HFFc6 (cell line): ENCODE measurements at regions not wholly inside any gene's neighbourhood (a gene's known extent, or its start where the extent isn't known, plus 50 kb on each side); places are given as distances from the start of the nearest gene placed in this dataset.
"Not testable (repeated sequence)": the region's sequence is repeated elsewhere in the genome, so short reads cannot be mapped to it uniquely, and the experiment has no call there.

Experiments
- DNase-seq: peaks from one replicate; pipeline ENCODE4 v3.0.0-alpha.2; 2018
- H3K27ac Mint-ChIP-seq: 2 replicates; pipeline ENCODE4 v1.8.0; 2020; ENCODE audit warnings: mild to moderate bottlenecking, mixed read lengths
- H3K27me3 Mint-ChIP-seq: 2 replicates; pipeline ENCODE4 v1.8.0; 2021; ENCODE audit warnings: mild to moderate bottlenecking, moderate library complexity, mixed read lengths; ENCODE audit not compliant: insufficient read depth
- H3K36me3 Mint-ChIP-seq: 2 replicates; pipeline ENCODE4 v1.8.0; 2021; ENCODE audit warnings: low read depth, mixed read lengths
- H3K4me1 Mint-ChIP-seq: 2 replicates; pipeline ENCODE4 v1.8.0; 2020; ENCODE audit warnings: low read depth, mixed read lengths
- H3K4me3 Mint-ChIP-seq: 2 replicates; pipeline ENCODE4 v1.8.0; 2020; ENCODE audit warnings: mild to moderate bottlenecking, moderate library complexity, mixed read lengths
- H3K9me3 Mint-ChIP-seq: 2 replicates; pipeline ENCODE4 v1.8.0; 2020; ENCODE audit warnings: mild to moderate bottlenecking, mixed read lengths
- TF ChIP-seq, protein P1 (sequence below): fragments of 200-600 bp; sonication (generic); IDR thresholded peaks from 2 replicates; pipeline ENCODE4 v1.5.0; 2021; ENCODE audit warnings: antibody characterized with exemption, mild to moderate bottlenecking

DNA sequence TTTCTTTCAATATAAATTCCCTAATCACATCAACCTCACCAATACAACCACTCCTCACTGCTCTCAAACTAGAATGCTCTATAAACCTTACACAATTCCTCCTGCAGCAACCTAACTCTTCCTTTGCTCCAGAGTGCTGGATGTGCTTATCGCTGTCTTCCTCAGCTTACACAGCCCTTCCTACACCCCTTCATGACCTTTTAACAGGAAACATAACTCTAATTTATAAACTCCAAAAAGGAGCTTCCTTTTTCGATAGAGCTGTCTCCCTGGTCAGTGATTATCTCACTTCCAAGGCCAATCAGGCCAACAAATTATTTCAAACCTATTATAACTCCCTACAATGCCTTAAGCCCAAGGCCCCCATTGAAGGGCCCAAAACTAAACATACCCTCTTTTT, 78.8 kb downstream of the COQ2 start:
- H3K4me3 Mint-ChIP-seq: no peak overlapping the region
- no peaks in the 10 kb centered on the region for H3K4me1 Mint-ChIP-seq
- no peaks in the 10 kb centered on the region; the same call in 1 of the 2 replicates for H3K27me3 Mint-ChIP-seq
- no peak overlapping the region for H3K27ac Mint-ChIP-seq
- TF ChIP-seq, protein P1, sequence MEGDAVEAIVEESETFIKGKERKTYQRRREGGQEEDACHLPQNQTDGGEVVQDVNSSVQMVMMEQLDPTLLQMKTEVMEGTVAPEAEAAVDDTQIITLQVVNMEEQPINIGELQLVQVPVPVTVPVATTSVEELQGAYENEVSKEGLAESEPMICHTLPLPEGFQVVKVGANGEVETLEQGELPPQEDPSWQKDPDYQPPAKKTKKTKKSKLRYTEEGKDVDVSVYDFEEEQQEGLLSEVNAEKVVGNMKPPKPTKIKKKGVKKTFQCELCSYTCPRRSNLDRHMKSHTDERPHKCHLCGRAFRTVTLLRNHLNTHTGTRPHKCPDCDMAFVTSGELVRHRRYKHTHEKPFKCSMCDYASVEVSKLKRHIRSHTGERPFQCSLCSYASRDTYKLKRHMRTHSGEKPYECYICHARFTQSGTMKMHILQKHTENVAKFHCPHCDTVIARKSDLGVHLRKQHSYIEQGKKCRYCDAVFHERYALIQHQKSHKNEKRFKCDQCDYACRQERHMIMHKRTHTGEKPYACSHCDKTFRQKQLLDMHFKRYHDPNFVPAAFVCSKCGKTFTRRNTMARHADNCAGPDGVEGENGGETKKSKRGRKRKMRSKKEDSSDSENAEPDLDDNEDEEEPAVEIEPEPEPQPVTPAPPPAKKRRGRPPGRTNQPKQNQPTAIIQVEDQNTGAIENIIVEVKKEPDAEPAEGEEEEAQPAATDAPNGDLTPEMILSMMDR: no peak
- peaks cover 10% of the 10 kb centered on the region for H3K36me3 Mint-ChIP-seq
- H3K9me3 Mint-ChIP-seq: no peaks in the 10 kb centered on the region
- no peak for DNase-seq

DNA sequence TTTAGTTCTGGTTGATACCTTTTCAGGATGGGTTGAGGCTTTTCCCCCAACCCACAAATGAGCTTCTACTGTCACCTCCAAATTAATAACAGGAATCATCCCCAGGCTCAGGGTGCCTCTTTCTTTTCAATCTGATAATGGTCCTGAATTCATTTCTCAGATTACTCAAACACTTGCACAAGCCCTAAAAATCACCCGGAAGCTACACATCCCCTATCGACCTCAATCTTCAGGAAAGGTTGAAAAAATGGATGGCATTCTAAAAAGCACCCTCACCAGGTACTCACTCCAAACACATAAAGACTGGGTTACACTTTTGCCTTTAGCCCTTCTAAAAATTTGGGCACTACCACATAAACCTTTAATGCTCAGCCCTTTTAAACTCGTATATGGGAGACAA, 79.9 kb downstream of the COQ2 start:
- Mint-ChIP-seq H3K27me3 (no peaks in the 10 kb centered on the region; the same call in 1 of the 2 replicates), H3K9me3 (no peaks in the 10 kb centered on the region), H3K36me3 (peaks cover 8% of the 10 kb centered on the region), H3K4me3 (no peak overlapping the region), H3K4me1 (no peaks in the 10 kb centered on the region), H3K27ac (no peak overlapping the region)
- TF ChIP-seq, protein P1: no peak
- DNase-seq: no peak

DNA sequence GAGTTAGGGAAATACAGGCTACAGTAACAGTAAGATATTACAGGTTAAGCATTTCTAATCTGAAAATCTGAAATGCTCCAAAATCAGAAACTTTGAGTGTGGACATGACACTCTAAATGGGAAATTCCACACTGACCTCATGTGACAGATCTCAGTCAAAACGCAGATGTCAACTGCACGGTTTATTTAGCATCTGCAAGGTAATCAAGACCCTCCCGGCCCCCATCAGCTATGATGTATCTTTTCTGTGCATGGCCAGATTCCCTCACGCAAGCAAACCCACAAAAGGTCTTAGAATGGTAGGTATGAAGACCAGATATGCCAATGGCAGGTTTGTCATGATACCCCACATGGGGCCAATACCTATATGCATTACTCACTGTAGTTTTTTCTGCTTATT, 82.8 kb downstream of the COQ2 start:
- TF ChIP-seq, protein P1: no peak
- no peaks in the 10 kb centered on the region for H3K4me1 Mint-ChIP-seq
- H3K4me3 Mint-ChIP-seq: no peak overlapping the region
- H3K27me3 Mint-ChIP-seq: peaks cover 2% of the 10 kb centered on the region; the same call in 1 of the 2 replicates
- DNase-seq: no peak
- no peaks in the 10 kb centered on the region for H3K36me3 Mint-ChIP-seq
- H3K27ac Mint-ChIP-seq: no peak overlapping the region
- no peaks in the 10 kb centered on the region for H3K9me3 Mint-ChIP-seq

DNA sequence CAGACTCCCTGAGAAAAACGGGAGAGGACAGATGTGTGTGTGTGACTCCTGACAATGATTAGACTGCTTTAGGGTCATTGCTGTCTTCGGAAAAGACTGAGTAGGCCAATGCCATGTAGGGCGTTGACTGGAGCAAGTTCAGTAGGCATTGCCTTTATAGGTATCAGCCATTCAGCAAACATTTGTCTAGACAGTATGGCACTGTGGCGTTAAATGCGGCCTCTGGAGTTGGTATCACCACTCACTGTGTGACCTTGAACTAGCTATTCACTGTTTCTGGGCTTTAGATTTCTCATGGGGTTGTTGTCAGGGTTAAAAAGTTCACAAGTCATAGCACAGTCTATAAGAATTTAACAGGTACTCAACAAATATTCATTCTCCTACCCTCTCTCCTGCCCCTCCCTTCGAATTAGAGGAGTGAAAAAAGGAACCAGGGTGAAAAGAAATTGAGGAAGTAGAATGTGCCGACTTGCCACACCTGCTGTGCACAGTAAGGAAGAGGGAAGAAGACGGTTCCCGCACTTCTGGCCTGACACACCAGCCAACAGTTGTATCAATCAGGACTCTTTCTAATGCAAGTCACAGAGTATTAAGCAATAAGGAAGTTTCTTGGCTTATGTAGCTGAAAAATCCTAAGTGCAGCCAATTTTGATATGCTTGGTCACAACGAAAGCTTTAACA, 83.2 kb upstream of the PLAC8 start:
- Mint-ChIP-seq H3K4me3 (no peak overlapping the region), H3K4me1 (no peaks in the 10 kb centered on the region), H3K27me3 (peaks cover 9% of the 10 kb centered on the region), H3K9me3 (no peaks in the 10 kb centered on the region), H3K27ac (no peak overlapping the region), H3K36me3 (no peaks in the 10 kb centered on the region)
- no peak for DNase-seq
- TF ChIP-seq, protein P1: no peak

DNA sequence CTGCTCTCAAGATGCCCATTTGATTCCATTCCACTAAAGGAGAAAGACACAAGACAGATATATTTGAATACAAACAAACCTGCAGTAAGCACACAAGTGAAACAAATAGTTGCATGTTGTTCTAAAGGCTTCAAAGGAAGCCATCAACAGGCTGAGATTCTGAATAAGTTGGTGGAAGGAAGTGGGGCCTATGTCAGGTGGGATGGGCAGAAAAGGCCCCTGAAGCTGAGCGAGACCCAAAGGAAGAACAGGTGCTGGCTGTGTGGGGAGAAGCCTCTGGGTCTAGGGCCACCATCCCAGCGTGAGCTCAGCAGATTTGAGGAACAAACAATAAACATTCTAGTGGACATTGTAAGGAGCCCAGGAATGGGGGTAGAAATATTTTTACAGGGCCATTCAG, 82.4 kb upstream of the PLAC8 start:
- H3K27me3 Mint-ChIP-seq: peaks cover 11% of the 10 kb centered on the region
- TF ChIP-seq, protein P1: no peak
- H3K4me3 Mint-ChIP-seq: no peak overlapping the region
- H3K36me3 Mint-ChIP-seq: no peaks in the 10 kb centered on the region
- H3K4me1 Mint-ChIP-seq: no peaks in the 10 kb centered on the region
- H3K9me3 Mint-ChIP-seq: no peaks in the 10 kb centered on the region
- no peak overlapping the region for H3K27ac Mint-ChIP-seq
- no peak for DNase-seq

DNA sequence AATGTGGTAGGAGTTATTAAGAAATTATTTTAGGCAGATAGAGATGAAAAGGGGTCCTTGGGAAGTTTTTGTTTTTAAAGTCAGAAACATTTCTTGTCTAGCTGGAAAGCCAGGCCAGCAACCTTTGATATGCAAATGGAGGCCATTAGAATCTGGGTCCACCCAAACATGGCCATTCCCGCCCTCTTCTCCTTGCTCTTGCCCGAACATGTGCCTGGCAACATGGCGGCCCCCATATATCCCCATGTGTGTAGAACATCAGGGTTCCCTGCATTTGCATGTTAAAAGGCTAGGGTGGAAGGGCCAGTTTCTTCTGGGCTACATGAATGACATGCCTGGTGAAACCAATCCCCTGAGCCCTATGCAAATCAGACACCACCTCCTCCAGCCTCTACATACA, 80.7 kb upstream of the PLAC8 start:
- H3K36me3 Mint-ChIP-seq: no peaks in the 10 kb centered on the region
- peaks cover 16% of the 10 kb centered on the region for H3K27me3 Mint-ChIP-seq
- no peaks in the 10 kb centered on the region for H3K9me3 Mint-ChIP-seq
- TF ChIP-seq, protein P1: no peak
- no peak overlapping the region for H3K27ac Mint-ChIP-seq
- no peak overlapping the region for H3K4me3 Mint-ChIP-seq
- H3K4me1 Mint-ChIP-seq: peaks cover 11% of the 10 kb centered on the region
- DNase-seq: no peak

DNA sequence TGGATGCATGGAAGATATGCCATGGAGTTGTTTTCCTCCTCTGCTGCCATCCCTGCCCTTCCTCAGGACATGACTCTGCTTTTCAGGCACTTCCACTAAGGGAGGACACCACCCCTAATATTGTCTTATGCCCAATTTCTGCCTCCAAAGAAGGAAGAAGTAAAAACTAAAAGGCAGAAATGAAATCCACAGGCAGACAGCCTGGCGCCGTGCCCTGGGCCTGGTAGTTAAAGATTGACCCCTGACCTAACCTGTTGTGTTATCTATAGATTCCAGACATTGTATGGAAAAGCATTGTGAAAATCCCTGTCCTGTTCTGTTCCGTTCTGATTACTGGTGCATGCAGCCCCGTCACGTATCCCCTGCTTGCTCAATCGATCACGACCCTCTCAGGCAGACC, 80.1 kb upstream of the PLAC8 start:
- DNase-seq, H3K36me3 Mint-ChIP-seq, H3K27ac Mint-ChIP-seq, H3K4me3 Mint-ChIP-seq, H3K9me3 Mint-ChIP-seq: not testable (repeated sequence)
- Mint-ChIP-seq H3K27me3 (peaks cover 17% of the 10 kb centered on the region), H3K4me1 (peaks cover 11% of the 10 kb centered on the region)
